ENCODE measurements at regions not wholly inside any gene's neighbourhood (a gene's known extent, or its start where the extent isn't known, plus 50 kb on each side); places are given as distances from the start of the nearest gene placed in this dataset.

DNA sequence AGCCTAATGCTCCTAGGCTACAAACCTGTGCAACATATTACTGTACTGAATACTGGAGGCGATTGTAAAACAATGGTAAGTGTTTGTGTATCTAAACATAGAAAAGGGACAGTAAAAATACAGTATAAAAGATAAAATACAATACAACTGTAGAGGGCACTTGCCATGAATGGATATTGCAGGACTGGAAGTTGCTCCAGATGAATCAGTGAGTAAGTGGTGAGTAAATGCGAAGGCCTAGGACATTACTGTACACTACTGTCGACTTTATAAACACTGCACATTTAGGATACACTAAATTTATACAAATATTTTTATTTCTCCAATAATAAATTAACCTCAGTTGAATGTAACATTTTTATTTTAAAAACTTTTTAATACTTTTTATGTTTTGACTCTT, 485.0 kb downstream of the MMUT start:
- Histone ChIP-seq H3K4me3 (replicated peaks in 1 of 3; ENCODE audit: insufficient read depth in 1 of 3, low read depth in 2 of 3, low read length in 3 of 3) (no peak overlapping the region), H3K79me2 (ENCODE audit: insufficient read depth, low read length) (no peaks in the 10 kb centered on the region), H3K27me3 (ENCODE audit: control insufficient read depth in 1 of 2, insufficient read depth in 2 of 2, low read length in 2 of 2) (no peaks in the 10 kb centered on the region), H3K4me1 (ENCODE audit: insufficient read depth, low read length) (no peaks in the 10 kb centered on the region), H3K9me3 (ENCODE audit: low read length) (no peaks in the 10 kb centered on the region), H3K4me2 (ENCODE audit: low read depth, low read length) (no peak overlapping the region), H3K9ac (ENCODE audit: insufficient read depth, low read depth, low read length) (no peak overlapping the region), H4K20me1 (ENCODE audit: insufficient read depth, low read length) (no peaks in the 10 kb centered on the region), H3K36me3 (replicated peaks in 1 of 2; ENCODE audit: control insufficient read depth in 1 of 2, insufficient read depth in 2 of 2, low read length in 2 of 2) (no peaks in the 10 kb centered on the region), H3K27ac (ENCODE audit: extremely low read length, insufficient read depth, low read length) (no peak overlapping the region), H2AFZ (ENCODE audit: low read length) (no peak overlapping the region)
- in situ Hi-C loops (cut with HindIII; ENCODE audit: extremely low pct_ligation_motif_present, low pct_unique_long_range_greater_than_20kb), result no loop called here
- no TSS peak for BruUV-seq (replicated peaks)
- TF ChIP-seq ZNF557 (CRISPR knock-in tag; IDR thresholded peaks at IDR 0.05) (no peak), ZNF317 (CRISPR knock-in tag; IDR thresholded peaks at IDR 0.05) (no peak), SRSF4 (IDR thresholded peaks at IDR 0.05; ENCODE audit: low read depth, low read length, poor library complexity, severe bottlenecking) (no peak), ZNF800 (CRISPR knock-in tag; IDR thresholded peaks at IDR 0.05) (no peak), STAG1 (CRISPR knock-in tag; IDR thresholded peaks at IDR 0.05) (no peak), JUND (CRISPR knock-in tag; IDR thresholded peaks at IDR 0.05) (no peak), ZNF235 (CRISPR knock-in tag; IDR thresholded peaks at IDR 0.05; ENCODE audit: borderline replicate concordance) (no peak), SCMH1 (CRISPR knock-in tag; IDR thresholded peaks at IDR 0.05; ENCODE audit: borderline replicate concordance) (no peak), ZFYVE20 (CRISPR knock-in tag; IDR thresholded peaks at IDR 0.05; ENCODE audit: borderline replicate concordance, low read depth) (no peak)
- TF ChIP-seq, protein P1, sequence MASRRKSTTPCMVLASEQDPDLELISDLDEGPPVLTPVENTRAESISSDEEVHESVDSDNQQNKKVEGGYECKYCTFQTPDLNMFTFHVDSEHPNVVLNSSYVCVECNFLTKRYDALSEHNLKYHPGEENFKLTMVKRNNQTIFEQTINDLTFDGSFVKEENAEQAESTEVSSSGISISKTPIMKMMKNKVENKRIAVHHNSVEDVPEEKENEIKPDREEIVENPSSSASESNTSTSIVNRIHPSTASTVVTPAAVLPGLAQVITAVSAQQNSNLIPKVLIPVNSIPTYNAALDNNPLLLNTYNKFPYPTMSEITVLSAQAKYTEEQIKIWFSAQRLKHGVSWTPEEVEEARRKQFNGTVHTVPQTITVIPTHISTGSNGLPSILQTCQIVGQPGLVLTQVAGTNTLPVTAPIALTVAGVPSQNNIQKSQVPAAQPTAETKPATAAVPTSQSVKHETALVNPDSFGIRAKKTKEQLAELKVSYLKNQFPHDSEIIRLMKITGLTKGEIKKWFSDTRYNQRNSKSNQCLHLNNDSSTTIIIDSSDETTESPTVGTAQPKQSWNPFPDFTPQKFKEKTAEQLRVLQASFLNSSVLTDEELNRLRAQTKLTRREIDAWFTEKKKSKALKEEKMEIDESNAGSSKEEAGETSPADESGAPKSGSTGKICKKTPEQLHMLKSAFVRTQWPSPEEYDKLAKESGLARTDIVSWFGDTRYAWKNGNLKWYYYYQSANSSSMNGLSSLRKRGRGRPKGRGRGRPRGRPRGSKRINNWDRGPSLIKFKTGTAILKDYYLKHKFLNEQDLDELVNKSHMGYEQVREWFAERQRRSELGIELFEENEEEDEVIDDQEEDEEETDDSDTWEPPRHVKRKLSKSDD (CRISPR knock-in tag; IDR thresholded peaks at IDR 0.05; ENCODE audit: low read depth), result no peak
- ChIA-PET POLR2A (no interaction called here), CTCF (ENCODE audit: low intra/inter-chr PET ratio, low total read pairs) (no interaction called here)
- no peak for ATAC-seq
- DNase-seq (ENCODE audit: low spot score), result no peak
- no peak for FAIRE-seq
- intact Hi-C loops (cut with micrococcal nuclease; ENCODE audit: unreplicated experiment), result no loop called here
- 2% methylated on average over 3 of the region's 3 CpGs for WGBS (ENCODE audit: low lambda C conversion rate)
